ENCODE measurements at regions not wholly inside any gene's neighbourhood (a gene's known extent, or its start where the extent isn't known, plus 50 kb on each side); places are given as distances from the start of the nearest gene placed in this dataset.

GRCh38 chr3:116512281-116512680 is 67.0 kb upstream of the LSAMP start:
- TF ChIP-seq SPI1 (IDR thresholded peaks at IDR 0.05; ENCODE audit: low read depth, low read length) (no peak), POLR2A (IDR thresholded peaks at IDR 0.05; ENCODE audit: low read depth, low read length) (no peak), POU2F2 (IDR thresholded peaks at IDR 0.05; ENCODE audit: low read depth, low read length) (no peak), POLR2AphosphoS5 (IDR thresholded peaks at IDR 0.05; ENCODE audit: low read depth, low read length) (no peak), TAF1 (IDR thresholded peaks at IDR 0.05; ENCODE audit: low read depth, low read length) (no peak), PAX5 (IDR thresholded peaks at IDR 0.05; ENCODE audit: insufficient read depth, low read length, severe bottlenecking) (no peak)

All from GM12891 (cell line).